Raji (cell line): ENCODE measurements at regions not wholly inside any gene's neighbourhood (a gene's known extent, or its start where the extent isn't known, plus 50 kb on each side); places are given as distances from the start of the nearest gene placed in this dataset.

ENCODE experiments used
- POLR2A ChIP-seq: IDR thresholded peaks from 2 replicates; pipeline ENCODE4 v1.6.1; 2011; ENCODE audit warnings: low read depth, low read length, control low read depth; ENCODE audit not compliant: insufficient read depth

DNA sequence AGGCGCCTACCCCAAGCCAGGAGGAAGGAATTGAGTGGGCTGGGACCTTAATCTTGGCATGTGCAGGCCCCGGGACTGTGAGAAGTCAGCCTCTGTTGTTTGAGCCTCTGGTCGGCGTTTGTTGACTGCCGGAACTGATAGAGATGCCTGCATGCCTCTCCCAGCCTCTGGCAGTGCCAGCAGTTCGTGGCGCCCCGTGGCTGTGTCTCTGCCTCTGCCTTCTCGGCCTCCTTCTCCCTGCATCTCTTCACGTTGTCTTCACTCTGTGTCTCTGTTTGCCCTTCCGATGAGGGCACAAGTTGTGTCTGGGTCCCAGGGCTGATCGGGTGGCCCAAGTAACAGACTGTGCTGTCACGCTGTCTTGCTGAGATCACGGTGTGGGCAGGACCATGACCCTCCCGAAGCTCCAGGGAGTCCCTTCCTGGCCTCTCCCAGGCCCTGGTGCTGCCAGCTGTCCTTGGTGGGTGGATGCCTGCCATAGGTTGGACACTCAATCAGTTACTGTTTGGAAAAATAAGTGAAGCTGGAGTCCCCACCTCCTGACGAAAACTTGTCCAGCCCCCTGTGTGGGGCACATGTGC, 133.5 kb upstream of the LPCAT1 start:
- no peak for TF ChIP-seq POLR2A

DNA sequence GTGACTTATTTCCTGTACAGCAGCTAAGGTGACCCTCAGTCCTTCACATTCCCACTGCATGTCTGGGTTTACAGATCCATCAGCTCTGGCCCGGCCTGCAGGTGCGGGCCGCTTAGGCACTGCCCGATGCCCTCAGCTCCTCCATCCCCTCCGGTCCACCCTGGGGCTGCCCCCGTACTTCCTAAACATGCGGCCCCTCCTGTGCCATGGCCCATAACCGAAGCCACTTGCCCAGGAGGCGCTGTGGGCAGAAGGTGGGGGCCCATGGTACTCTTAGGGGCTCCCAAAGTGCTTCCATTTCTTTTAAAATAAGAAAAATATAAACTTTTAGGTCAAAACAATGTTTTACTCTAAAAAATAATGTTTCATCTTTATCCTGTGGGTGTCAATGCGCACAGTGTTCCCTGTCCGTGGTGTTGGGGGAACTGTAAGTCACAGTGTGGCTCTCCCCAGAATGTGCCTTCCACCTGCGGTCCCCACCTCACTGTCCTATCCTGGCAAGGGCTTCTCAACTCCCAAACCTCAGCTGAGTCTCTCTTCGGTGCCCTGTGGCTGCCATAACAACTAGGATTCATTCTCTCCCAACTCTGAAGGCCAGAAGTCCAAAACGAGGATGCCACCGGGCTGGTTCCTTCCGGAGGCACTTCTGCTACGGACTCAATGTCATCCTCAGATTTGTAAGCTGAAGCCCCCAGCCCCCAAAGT, 132.7 kb upstream of the LPCAT1 start:
- TF ChIP-seq POLR2A: no peak

DNA sequence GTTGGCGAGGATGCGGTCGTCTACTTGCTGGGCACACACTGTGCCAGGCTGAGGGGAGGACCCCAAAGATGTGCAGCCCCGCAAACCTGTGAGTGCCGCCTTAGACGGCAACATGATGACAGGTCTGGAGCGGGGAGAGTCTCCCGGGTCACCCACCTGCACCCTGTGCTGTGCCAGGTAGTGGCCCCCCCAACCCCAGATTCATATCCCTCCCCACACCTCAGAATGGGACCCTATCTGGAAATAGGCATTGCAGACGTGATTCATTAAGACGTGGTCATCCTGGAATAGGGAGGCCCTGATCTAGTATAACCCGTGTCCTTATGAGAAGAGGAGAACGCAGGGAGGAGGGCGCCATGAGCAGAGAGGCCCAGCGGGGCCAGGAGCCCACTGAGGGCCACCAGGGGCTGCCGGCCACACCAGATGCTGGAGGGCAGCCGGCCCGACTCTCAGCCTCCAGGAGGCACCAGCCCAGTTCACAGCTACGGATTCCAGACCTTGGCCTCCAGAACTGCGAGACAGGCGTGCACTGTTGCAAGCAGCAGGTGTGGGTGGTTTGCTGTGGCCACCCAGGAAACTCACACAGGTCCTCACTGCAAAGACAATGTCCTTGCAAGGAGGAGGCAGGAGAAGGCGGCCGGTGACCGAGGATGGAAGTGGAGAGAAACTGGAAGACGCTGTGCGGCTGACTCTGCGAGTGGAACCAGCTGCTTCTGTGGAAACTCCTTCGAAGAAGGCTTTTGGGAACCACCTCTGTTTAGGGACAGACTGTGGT, 131.9 kb upstream of the LPCAT1 start:
- no peak for TF ChIP-seq POLR2A

DNA sequence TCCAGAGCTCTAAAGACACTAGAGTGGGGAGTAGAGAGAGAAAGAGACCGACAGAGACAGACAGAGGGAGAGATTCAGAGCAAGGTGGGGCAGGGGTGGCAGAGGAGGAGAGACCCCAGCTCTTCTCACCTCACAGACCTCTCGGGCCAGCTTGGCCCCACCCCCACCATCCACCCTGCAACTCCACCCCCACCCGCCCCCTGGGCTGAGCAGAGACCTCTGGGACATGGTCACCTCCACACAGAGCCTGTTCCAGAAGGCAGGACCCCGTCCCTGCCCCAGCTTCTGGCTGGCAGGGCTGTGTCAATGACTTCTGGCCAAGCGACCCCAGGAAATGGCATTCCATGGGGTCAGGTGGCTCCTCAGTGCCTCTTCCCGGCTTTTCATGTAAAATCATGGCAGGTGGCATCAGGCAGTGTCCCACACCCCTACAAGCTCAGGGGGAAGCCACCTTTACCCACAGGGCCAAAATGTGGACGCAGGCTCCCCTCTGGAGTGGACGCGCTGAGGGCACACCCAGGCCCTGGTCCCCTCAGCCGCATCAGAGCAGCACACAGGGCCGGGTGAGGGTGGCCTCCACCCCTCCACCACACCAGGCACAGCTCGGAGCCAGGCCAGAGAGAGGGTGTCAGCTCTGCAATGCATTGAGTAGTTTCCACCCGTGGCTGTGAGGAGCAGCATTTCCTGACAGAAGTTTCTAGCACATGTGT, 131.2 kb upstream of the LPCAT1 start:
- TF ChIP-seq POLR2A: no peak

DNA sequence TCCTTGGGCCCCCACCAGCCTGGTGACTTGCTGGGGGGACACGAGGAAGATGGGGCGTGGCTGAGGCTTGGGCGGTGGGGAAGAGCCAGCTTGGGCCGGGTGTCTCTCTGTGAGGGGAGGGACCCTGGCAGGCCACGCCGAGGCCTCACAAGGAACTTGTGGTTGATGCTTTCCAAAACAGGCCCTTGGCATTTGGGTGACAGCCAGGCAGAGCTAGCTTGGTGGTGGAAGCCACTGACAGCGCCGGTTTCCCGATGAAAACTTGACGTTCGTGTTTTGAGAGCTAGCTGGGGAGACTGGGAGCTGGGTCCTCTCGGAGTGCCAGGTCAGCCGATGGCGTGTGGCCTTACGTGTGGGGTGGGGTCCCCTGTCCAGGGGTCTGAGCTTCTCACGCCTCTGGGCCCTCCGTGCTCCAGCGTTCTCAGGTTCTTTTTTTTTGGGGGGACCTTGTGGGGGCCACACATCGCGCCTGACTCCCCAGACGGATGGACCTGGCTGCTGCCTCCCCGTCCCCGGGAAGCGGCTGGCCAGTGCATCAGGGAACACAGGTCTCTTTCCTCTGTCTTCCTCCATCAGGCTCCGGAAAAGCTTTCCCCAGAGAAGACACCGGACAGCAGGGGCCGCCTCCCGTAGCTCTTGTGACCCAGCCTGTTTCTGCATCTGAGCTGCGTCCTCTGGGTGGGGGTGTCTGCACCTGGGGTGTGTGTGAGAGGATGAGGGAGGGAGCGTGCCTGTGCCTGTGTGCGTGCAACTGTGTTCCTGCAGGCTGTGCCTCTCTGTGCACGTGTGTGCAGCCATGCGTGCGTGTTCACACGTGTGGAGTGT, 129.3 kb upstream of the LPCAT1 start:
- TF ChIP-seq POLR2A: no peak

DNA sequence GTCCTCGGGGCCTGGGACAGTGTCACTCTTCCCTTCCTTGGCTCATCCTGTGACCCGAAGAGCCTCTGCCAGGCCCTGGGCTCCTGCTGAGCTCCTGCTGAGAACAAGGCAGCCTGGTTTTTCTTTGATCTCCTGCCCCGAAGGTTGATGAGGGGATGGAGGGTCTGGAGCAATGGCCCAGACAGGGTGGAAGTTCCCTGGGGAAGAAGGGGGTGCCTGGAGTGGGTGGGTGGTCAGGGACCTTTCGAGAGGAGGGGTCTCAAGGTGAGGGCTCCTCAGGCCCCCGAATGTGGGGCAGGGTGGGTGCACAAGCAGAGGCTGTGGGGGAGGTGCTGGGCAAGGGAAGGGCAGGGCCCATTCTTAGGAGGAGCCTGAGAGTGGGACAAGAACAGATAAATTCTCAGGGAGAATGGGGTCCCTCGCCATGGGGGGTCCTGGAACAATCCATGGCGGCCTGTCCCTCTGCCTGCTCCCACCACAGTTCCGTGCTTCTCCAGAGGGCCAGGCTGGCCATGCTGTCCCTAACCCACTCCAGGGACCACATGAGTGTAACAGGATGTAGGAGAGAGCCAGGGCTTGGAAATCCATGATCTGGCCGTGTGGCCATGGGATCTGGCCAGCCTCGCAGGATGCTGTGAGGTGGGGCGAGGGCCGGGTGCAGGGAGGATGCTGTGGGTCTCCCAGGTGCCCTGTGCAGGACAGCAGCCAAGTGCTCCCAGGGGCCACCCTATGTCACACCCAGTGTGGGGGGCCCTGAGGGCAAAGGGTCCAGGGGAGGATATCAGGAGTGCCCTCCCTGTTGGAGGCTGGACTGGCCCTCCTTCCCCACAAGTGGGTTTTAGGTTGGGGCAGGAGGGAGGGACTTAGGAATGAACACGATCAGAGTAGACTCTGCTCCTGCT, 128.5 kb upstream of the LPCAT1 start:
- TF ChIP-seq POLR2A: no peak

DNA sequence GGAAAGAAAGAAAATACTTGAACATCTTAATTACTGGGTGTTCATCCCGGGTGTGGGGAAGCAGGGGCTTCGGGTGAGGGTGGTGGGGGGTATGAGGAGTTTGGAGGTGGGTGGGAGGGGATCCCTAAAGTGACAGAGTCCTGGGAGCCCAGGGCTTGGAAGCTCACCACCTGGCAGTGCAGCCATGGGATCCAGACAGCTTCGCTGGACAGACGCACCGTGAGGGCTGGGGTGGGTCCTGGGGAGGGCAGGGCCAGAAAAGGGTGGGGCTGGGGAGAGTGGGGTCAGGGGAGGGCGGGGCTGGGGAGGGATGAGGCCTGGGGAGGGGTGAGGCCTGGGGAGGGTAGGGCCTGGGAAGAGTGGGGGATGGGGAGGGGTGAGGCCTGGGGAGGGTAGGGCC, 127.5 kb upstream of the LPCAT1 start:
- no peak for TF ChIP-seq POLR2A

DNA sequence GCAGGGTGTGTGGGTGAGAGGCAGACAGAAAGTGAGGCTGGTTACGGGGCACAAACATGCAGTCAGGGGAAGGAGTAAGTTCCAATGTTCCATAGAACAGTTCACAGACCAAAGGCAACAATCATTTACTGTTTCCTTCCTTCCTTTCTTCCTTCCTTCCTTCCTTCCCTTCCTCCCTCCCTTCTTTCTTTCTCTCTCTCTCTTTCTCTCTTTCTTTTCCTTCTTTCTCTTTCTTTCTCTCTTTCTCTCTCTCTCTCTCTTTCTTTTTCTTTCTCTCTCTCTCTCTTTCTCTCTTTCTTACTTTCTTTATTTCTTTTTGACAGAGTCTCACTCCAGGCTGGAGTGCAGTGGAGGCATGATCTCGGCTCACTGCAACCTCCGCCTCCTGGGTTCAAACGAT, 125.8 kb upstream of the LPCAT1 start:
- no peak for TF ChIP-seq POLR2A

DNA sequence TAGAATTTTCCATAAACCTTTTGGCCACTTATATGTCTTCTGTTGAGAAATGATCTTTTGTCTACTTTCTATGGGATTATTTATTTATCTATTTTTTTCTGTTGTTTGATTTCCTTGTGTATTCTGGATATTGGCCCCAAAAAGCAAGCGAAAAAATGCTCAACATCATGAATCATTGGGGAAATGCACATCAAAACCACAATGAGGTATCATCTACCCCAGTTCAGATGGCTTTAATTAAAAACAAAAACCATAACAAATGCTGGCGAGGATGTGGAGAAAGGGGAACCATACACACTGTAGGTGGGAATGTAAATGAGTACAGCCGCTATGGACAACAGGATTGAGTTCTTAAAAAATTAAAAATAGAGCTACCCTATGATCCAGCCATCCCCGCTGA, 125.0 kb upstream of the LPCAT1 start:
- TF ChIP-seq POLR2A: no peak

DNA sequence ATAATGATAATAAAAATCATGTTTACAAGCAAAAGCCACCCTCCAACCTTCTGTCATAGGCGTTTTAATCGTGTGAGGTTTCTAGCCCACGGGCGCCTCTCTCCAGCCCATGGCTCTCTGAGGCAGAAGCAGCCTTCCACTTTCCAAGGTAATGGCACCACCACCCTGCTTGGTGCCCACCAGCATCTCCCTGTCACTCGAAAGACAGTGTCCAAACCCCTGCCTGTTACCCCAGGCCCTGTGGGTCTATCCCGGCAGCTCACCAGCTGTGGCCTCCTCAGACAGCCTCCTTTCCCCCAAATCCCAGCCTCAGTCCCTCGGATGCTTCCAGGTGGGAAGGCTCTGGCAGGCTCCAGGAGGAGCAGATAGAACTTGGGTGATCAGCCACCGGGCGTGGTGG, 123.8 kb upstream of the LPCAT1 start:
- TF ChIP-seq POLR2A: no peak

DNA sequence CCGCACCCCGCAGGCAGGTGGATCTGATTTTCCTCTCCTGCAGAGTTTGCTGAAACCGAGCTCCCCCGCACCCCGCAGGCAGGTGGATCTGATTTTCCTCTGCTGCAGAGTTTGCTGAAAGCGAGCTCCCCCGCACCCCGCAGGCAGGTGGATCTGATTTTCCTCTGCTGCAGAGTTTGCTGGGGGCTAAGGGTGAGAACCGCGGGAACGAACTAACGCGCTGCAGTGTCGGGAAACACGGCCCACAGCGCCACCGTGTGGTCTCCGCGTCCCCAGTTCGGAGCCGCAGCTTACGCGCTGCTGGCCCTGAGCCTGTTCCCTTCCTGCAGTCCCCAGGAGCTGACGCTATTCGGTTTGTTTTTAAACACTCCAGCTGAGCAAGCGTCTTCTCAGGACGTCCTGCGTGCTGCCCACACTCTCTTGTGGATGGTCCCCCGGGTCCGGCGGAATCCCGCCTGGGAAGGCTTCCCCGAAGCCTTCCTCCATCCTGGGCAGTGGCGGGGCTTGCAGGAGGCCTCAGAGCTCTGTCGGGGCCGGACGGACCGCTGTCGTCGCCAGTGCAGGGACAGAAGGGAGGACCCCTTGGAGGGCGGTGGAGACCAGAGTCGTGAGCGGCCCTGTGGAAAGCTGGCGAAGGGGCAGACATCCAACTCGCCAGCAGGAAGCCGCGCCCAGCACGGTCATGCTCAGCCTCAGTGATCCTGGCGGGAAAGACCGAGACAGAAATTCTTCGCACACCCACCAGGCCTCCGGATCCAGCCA, 121.2 kb upstream of the LPCAT1 start:
- TF ChIP-seq POLR2A: no peak

DNA sequence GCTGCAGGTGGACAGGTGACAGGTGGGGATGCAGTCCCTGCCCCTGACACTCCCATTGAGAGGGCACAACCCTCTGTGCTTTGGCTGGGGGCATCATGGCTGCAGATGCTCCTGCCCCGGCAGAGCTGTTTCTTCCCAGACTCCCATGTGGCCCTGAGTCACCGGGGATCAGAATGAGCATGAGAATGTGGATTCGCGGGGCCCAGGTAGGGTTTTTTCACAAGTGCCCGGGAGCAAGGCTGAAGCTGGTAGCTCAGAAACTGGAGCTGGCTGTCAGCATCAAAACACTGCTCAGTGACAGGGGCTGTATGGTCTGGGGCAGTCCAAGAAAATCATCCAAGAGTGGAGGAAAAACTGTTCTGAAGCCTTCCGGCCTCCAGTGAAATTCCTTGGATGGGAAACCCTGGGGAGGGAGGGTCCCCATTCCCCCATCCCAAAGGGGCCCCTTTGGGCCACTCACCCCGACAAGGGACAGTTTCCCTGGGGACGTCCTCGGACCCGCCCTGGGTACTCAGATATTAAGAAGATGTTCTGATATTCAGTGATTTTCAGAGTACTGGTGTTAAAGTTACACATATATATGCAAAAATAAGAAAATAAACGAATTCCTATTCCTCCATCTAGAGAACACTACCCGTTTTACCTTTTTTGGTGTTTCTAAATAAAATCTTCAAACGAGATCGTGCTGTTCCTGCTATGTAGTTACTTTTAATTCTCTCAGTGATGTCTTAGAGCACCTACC, 120.1 kb upstream of the LPCAT1 start:
- TF ChIP-seq POLR2A: no peak
